ENCODE measurements at regions not wholly inside any gene's neighbourhood (a gene's known extent, or its start where the extent isn't known, plus 50 kb on each side); places are given as distances from the start of the nearest gene placed in this dataset.

- no peak for ATAC-seq
Measured at GRCh38 chr16:87165151-87165550, 152.0 kb downstream of the C16orf95 start.

- ATAC-seq = no peak
Measured at GRCh38 chr16:87165885-87166284, 151.3 kb downstream of the C16orf95 start.

- no peak for ATAC-seq
Measured at GRCh38 chr16:87166321-87166720, 150.9 kb downstream of the C16orf95 start.

GRCh38 chr16:87166934-87167333 lies 150.3 kb downstream of the C16orf95 start:
- ATAC-seq = no peak

GRCh38 chr16:87169509-87169995 lies 147.6 kb downstream of the C16orf95 start:
- no peak for ATAC-seq

GRCh38 chr16:87170310-87170709 lies 146.9 kb downstream of the C16orf95 start:
- ATAC-seq = no peak

- no peak for ATAC-seq
Measured at GRCh38 chr16:87171723-87172122, 145.5 kb downstream of the C16orf95 start.

- no peak for ATAC-seq
Measured at GRCh38 chr16:87172632-87173031, 144.6 kb downstream of the C16orf95 start.

GRCh38 chr16:87173294-87173893 lies 143.8 kb downstream of the C16orf95 start:
- ATAC-seq = no peak

- no peak for ATAC-seq
Measured at GRCh38 chr16:87174061-87174460, 143.1 kb downstream of the C16orf95 start.

GRCh38 chr16:87176735-87177134 lies 140.5 kb downstream of the C16orf95 start:
- ATAC-seq = no peak

- no peak for ATAC-seq
Measured at GRCh38 chr16:87177673-87178072, 139.5 kb downstream of the C16orf95 start.

GRCh38 chr16:87178177-87178863 lies 138.9 kb downstream of the C16orf95 start:
- no peak for ATAC-seq

- no peak for ATAC-seq
Measured at GRCh38 chr16:87178977-87179376, 138.2 kb downstream of the C16orf95 start.

GRCh38 chr16:87180069-87180468 lies 137.1 kb downstream of the C16orf95 start:
- no peak for ATAC-seq

- ATAC-seq = no peak
Measured at GRCh38 chr16:87182759-87183158, 134.4 kb downstream of the C16orf95 start.

- no peak for ATAC-seq
Measured at GRCh38 chr16:87183647-87184046, 133.5 kb downstream of the C16orf95 start.

- ATAC-seq = no peak
Measured at GRCh38 chr16:87185308-87185707, 131.9 kb downstream of the C16orf95 start.

GRCh38 chr16:87185983-87186382 lies 131.2 kb downstream of the C16orf95 start:
- no peak for ATAC-seq

- no peak for ATAC-seq
Measured at GRCh38 chr16:87186446-87186845, 130.7 kb downstream of the C16orf95 start.

- no peak for ATAC-seq
Measured at GRCh38 chr16:87186876-87187533, 130.2 kb downstream of the C16orf95 start.

- ATAC-seq = no peak
Measured at GRCh38 chr16:87188104-87188503, 129.1 kb downstream of the C16orf95 start.

GRCh38 chr16:87189426-87189825 lies 127.8 kb downstream of the C16orf95 start:
- ATAC-seq = no peak
